Heart left ventricle (tissue), 13 donors: ENCODE measurements at regions not wholly inside any gene's neighbourhood (a gene's known extent, or its start where the extent isn't known, plus 50 kb on each side); places are given as distances from the start of the nearest gene placed in this dataset.

ENCODE experiments used
- POLR2A ChIP-seq, 2 donors: fragments of 450-650 bp; IDR thresholded peaks; one replicate each; pipeline ENCODE4 v1.6.1; 2017; ENCODE audit warnings: antibody characterized with exemption in 2 of 2, mild to moderate bottlenecking in 2 of 2, moderate library complexity in 2 of 2
- TF ChIP-seq, protein P1 (sequence below), 12 donors: fragments of 200-600 bp; sonication (generic) in 4 of 12; IDR thresholded peaks; one replicate each; pipeline versions ENCODE4 v1.5.0 to v1.8.0; 2018 to 2022; ENCODE audit warnings: antibody characterized with exemption in 12 of 12, mild to moderate bottlenecking in 5 of 12
- donor health status: ischemic (EF 13 %, LVEDD 7.1; RV severe dilation, severe dysfunction).
- donor health status: DM: no; HTN: yes; CAD: no.
- donor health status: DM: no; HTN: no; CAD: no.
- donor health status: ischemic (EF 25% LVEDD 6.9; RV normal size, moderate dysfunction).
- donor health status: ischemic (EF 25% LVEDD 5.7; RV mildly dilated, moderate dysfunction).
- donor health status: ischemic (EF 35%, LVEDD 5.7; RV mildly dilated, moderate dysfunction).
- donor health status: nonischemic (EF 11% LVEDD 7.7; RV severe dilation, severe dysfunction).
- donor health status: DM: yes; HTN: yes; CAD: no.
- donor health status: PGD.
- donor health status: ischemic (EF 29% LVEDD 5.4; RV normal size, mild dysfunction).
- donor health status: nonischemic (EF 23%, LVEDD 6.1; RV moderate dilation, normal function).

DNA sequence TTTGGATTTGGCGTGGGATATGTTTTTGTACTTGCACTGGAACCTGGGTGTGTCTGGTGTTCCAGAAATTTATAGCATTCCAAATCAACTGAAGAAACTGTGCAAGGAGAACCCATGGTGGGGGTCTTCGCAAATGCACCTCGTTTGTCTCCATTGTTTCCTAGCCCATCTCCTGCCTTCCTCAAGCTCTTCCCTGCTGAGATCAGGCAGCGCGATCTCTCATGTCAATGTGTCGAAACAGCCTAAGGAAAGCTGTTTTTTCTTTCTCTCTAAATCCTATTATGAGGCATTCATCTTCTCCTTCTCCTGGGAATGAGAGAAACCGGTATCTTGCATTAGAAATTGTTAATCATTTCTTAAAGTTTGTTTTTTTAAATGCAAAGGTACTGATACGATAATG, 131.0 kb downstream of the KLF5 start:
- TF ChIP-seq, protein P1, sequence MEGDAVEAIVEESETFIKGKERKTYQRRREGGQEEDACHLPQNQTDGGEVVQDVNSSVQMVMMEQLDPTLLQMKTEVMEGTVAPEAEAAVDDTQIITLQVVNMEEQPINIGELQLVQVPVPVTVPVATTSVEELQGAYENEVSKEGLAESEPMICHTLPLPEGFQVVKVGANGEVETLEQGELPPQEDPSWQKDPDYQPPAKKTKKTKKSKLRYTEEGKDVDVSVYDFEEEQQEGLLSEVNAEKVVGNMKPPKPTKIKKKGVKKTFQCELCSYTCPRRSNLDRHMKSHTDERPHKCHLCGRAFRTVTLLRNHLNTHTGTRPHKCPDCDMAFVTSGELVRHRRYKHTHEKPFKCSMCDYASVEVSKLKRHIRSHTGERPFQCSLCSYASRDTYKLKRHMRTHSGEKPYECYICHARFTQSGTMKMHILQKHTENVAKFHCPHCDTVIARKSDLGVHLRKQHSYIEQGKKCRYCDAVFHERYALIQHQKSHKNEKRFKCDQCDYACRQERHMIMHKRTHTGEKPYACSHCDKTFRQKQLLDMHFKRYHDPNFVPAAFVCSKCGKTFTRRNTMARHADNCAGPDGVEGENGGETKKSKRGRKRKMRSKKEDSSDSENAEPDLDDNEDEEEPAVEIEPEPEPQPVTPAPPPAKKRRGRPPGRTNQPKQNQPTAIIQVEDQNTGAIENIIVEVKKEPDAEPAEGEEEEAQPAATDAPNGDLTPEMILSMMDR (IDR thresholded peaks at IDR 0.05) = no peak
- no peak for TF ChIP-seq POLR2A (IDR thresholded peaks at IDR 0.05)
